Lung (tissue), 11 donors: ENCODE measurements at regions not wholly inside any gene's neighbourhood (a gene's known extent, or its start where the extent isn't known, plus 50 kb on each side); places are given as distances from the start of the nearest gene placed in this dataset.

ENCODE experiments used
- ATAC-seq: fragments of 200-7000 bp; cut with Tn5 transposase; one replicate; pipeline ENCODE4 v1.9.1; 2020; ENCODE audit warnings: moderate number of reproducible peaks; ENCODE audit not compliant: insufficient read depth, low FRiP score
- DNase-seq, 3 donors: peaks; one replicate each; pipeline ENCODE4 v3.0.0-alpha.2; 2013 to 2017
- H3K27ac ChIP-seq, 2 donors: one replicate each; pipeline ENCODE4 v1.5.1; 2013; ENCODE audit warnings: mild to moderate bottlenecking in 2 of 2, moderate library complexity in 2 of 2, control low read depth in 1 of 2, inconsistent platforms in 1 of 2, low read depth in 1 of 2, low read length in 1 of 2
- H3K27me3 ChIP-seq, 3 donors: one replicate each; pipeline ENCODE4 v1.5.1; 2013; ENCODE audit warnings: low read length in 2 of 3; ENCODE audit not compliant: control insufficient read depth in 3 of 3, insufficient read depth in 3 of 3
- H3K36me3 ChIP-seq, 4 donors: one replicate each; pipeline ENCODE4 v1.5.1; 2013; ENCODE audit warnings: low read length in 4 of 4, mild to moderate bottlenecking in 1 of 4, moderate library complexity in 1 of 4; ENCODE audit not compliant: control insufficient read depth in 4 of 4, insufficient read depth in 4 of 4
- H3K4me1 ChIP-seq, 5 donors: one replicate each; pipeline ENCODE4 v1.5.1; 2013; ENCODE audit warnings: low read length in 5 of 5, mild to moderate bottlenecking in 2 of 5, moderate library complexity in 1 of 5; ENCODE audit not compliant: control insufficient read depth in 5 of 5, insufficient read depth in 5 of 5
- H3K4me3 ChIP-seq: one replicate; pipeline ENCODE4 v1.5.1; 2013; ENCODE audit warnings: mild to moderate bottlenecking, control low read depth, moderate library complexity
- H3K9ac ChIP-seq, 2 donors: one replicate each; pipeline ENCODE4 v1.5.1; 2013; ENCODE audit warnings: low read length in 2 of 2, control low read depth in 1 of 2; ENCODE audit not compliant: insufficient read depth in 1 of 2
- H3K9me3 ChIP-seq, 4 donors: one replicate each; pipeline ENCODE4 v1.5.1; 2013; ENCODE audit warnings: low read length in 3 of 4, mild to moderate bottlenecking in 1 of 4, moderate library complexity in 1 of 4; ENCODE audit not compliant: control insufficient read depth in 4 of 4, insufficient read depth in 3 of 4
- WGBS, 2 donors: extraction: QIAGEN DNeasy Blood & Tissue Kit; methylation state at CpG; one replicate each; pipeline ENCODE4 v1.1.7; 2013; 5-methylcytosine and 5-hydroxymethylcytosine counted together
- TF ChIP-seq, protein P1 (sequence below): IDR thresholded peaks from 2 replicates; pipeline ENCODE4 v1.5.1; 2012; ENCODE audit warnings: mild to moderate bottlenecking; ENCODE audit errors: control extremely low read depth, extremely low read depth
- donor health status: control.
- donor health status: control.
- donor health status: Bipolar disorder and iron deficiency.
- donor health status: healthy.
- donor health status: DM: yes; HTN: yes; CAD: no.

DNA sequence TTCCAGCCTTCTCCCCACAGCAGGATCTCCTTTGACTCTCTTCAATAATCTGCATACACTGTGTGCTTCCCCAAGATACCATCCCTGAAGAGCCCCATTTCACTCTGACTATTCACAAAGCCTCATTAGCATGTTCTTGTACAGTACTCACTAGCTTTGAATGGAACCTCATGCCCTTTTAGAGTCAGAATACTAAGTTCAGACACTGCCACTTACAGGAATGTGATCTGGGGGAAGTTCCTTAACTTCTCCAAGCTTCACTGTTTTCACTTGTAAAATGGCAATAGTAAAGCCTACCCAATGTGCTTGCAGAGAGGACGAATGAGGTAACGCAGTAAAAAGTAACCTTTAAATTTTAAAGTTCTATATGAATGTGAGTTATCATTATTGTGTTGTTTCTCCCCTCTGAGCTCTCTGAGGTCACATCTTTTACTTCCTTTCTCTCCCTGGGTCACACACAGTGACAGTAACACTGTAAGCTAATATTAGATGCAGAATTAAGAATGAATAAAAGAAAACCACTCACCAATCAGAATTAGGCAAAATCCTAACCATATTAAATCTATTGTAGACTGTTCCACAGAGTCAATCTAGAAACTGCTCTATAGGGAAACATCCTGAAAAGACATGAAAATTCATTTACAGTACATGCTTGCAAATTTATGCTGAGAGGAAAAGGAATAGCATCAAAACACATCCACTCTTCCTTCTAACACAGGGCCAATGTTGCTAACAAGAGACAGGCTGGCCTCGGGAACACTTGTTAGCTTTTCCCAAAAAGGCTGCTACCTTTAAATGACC is 64.2 kb upstream of the IL6 start:
- peaks cover 0 to 3% (median 0%) of the 10 kb centered on the region in 5 donors for H3K4me1 ChIP-seq
- no peaks in the 10 kb centered on the region for H3K36me3 ChIP-seq
- no peak for ATAC-seq
- H3K4me3 ChIP-seq: no peak overlapping the region
- TF ChIP-seq, protein P1, sequence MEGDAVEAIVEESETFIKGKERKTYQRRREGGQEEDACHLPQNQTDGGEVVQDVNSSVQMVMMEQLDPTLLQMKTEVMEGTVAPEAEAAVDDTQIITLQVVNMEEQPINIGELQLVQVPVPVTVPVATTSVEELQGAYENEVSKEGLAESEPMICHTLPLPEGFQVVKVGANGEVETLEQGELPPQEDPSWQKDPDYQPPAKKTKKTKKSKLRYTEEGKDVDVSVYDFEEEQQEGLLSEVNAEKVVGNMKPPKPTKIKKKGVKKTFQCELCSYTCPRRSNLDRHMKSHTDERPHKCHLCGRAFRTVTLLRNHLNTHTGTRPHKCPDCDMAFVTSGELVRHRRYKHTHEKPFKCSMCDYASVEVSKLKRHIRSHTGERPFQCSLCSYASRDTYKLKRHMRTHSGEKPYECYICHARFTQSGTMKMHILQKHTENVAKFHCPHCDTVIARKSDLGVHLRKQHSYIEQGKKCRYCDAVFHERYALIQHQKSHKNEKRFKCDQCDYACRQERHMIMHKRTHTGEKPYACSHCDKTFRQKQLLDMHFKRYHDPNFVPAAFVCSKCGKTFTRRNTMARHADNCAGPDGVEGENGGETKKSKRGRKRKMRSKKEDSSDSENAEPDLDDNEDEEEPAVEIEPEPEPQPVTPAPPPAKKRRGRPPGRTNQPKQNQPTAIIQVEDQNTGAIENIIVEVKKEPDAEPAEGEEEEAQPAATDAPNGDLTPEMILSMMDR: no peak
- H3K9ac ChIP-seq: no peak overlapping the region
- no peaks in the 10 kb centered on the region for H3K27me3 ChIP-seq
- DNase-seq: no peak
- WGBS, 2 donors: 79 to 85% methylated on average over 3 of the region's 3 CpGs
- peak overlapping the region in 1 of 2 donors; percentile 18 for H3K27ac ChIP-seq
- H3K9me3 ChIP-seq: no peaks in the 10 kb centered on the region

DNA sequence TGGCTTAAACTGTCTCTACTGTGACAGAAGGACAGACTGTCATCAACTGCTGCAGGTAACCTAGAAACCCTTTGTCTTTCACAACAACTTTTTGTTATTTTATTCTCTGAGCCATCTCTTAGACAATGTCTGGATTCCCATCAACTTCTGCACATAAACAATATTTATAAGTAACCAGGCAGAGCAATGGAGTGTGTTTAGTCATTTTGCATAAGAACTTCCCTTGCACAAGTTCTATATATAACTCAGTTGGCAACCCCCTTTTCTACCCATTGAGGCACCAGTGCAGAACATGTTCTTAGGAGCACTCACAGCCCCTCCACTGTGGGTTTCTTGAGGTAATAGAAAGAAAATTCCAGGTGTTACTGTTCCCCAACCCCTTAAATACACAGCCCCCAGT is 65.0 kb upstream of the IL6 start:
- no peak for ATAC-seq

DNA sequence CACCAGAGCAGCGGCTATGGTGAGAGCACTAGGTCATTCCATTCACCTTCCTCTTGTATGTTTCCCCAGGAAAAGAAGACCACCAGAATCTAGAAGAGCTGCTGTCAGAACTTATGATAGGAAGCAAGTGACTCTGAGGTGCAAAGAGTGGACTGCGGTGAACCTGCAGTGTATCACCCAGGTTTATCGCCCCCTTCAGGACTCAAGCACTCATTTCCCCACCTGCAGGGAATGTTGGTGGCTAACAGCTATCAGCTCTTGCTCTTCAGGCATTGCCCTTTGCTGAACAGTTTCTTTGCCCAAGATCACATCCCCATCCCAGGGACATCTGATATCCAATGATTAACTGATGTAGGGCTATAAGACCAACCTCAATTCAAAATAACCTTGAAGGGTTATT is 66.3 kb upstream of the IL6 start:
- Histone ChIP-seq H3K27ac (no peak overlapping the region), H3K4me3 (no peak overlapping the region), H3K36me3 (no peaks in the 10 kb centered on the region), H3K9ac (no peak overlapping the region), H3K27me3 (no peaks in the 10 kb centered on the region), H3K4me1 (peaks cover 0 to 3% (median 0%) of the 10 kb centered on the region in 5 donors), H3K9me3 (no peaks in the 10 kb centered on the region)
- ATAC-seq: no peak
- TF ChIP-seq, protein P1: no peak
- WGBS, 2 donors: 82 to 83% methylated on average over 3 of the region's 3 CpGs
- DNase-seq: no peak

More for the DNA sequence above, 65.0 kb upstream of the IL6 start:
- H3K9ac ChIP-seq: no peak overlapping the region
- DNase-seq: no peak
- no peak overlapping the region for H3K27ac ChIP-seq
- H3K36me3 ChIP-seq: no peaks in the 10 kb centered on the region
- H3K27me3 ChIP-seq: no peaks in the 10 kb centered on the region
- H3K4me3 ChIP-seq: no peak overlapping the region
- no peaks in the 10 kb centered on the region for H3K9me3 ChIP-seq
- H3K4me1 ChIP-seq: peaks cover 0 to 3% (median 0%) of the 10 kb centered on the region in 5 donors
- TF ChIP-seq, protein P1: no peak
